Adrenal gland (tissue), 9 donors: ENCODE measurements at regions not wholly inside any gene's neighbourhood (a gene's known extent, or its start where the extent isn't known, plus 50 kb on each side); places are given as distances from the start of the nearest gene placed in this dataset.

ENCODE experiments used
- DNase-seq, 7 donors: peaks; one replicate each; pipeline ENCODE4 v3.0.0-alpha.2; 2019 to 2020
- H3K27ac ChIP-seq, 5 donors: fragments of 200-600 bp; sonication (generic) in 4 of 5; 1 replicate in 3 of 5; 2 replicates in 2 of 5; pipeline versions ENCODE4 v1.5.1 to v1.8.0; 2016 to 2020; ENCODE audit warnings: mild to moderate bottlenecking in 1 of 5
- H3K27me3 ChIP-seq: fragments of 200-600 bp; 2 replicates; pipeline ENCODE4 v1.8.0; 2021
- H3K36me3 ChIP-seq, 2 donors: fragments of 200-600 bp; replicated peaks in 1 of 2; 1 replicate in 1 of 2; 2 replicates in 1 of 2; pipeline versions ENCODE4 v1.5.1 to v1.8.0; 2018 to 2022
- H3K4me1 ChIP-seq, 2 donors: fragments of 200-600 bp; replicated peaks in 1 of 2; 1 replicate in 1 of 2; 2 replicates in 1 of 2; pipeline versions ENCODE4 v1.5.1 to v1.8.0; 2018 to 2021
- H3K4me3 ChIP-seq, 4 donors: fragments of 200-600 bp; sonication (generic) in 3 of 4; one replicate each; pipeline ENCODE4 v1.5.1; 2016 to 2018
- H3K9me3 ChIP-seq, 3 donors: fragments of 200-600 bp; sonication (generic) in 1 of 3; replicated peaks in 1 of 3; 1 replicate in 2 of 3; 2 replicates in 1 of 3; pipeline versions ENCODE4 v1.5.1 to v1.8.0; 2016 to 2021
- CTCF ChIP-seq, 6 experiments: fragments of 450-650 bp in 4 of 6; fragments of 200-600 bp in 2 of 6; sonication (generic) in 1 of 6; IDR thresholded peaks; 1 replicate in 5 of 6; 2 replicates in 1 of 6; pipeline versions ENCODE4 v1.5.1 to v1.8.0; 2016 to 2021; ENCODE audit warnings: antibody characterized with exemption in 6 of 6, mild to moderate bottlenecking in 2 of 6, moderate library complexity in 1 of 6
- POLR2A ChIP-seq, 2 donors: fragments of 450-650 bp; IDR thresholded peaks; one replicate each; pipeline ENCODE4 v1.6.1; 2017; ENCODE audit warnings: antibody characterized with exemption in 2 of 2, mild to moderate bottlenecking in 2 of 2, moderate library complexity in 1 of 2
- WGBS, 4 donors: extraction: QIAGEN DNeasy Blood & Tissue Kit in 2 of 4; methylation state at CpG; one replicate each; pipeline versions ENCODE4 v1.1.5 to v1.1.7; 2013 to 2017; 5-methylcytosine and 5-hydroxymethylcytosine counted together
- intact Hi-C, 2 donors: fragments of 100-400 bp; cut with DNase I; formaldehyde crosslinking; loops; one replicate each; pipeline versions ENCODE4 v1.14.1 to v1.15.0; 2022 to 2023
- donor health status: healthy with polysubstance abuse.
- donor health status: Bipolar disorder and iron deficiency.
- donor health status: DM: yes; HTN: yes; CAD: no.
- donor health status: DM: no; HTN: no; CAD: no.
- donor health status: DM: no; HTN: no; CAD: no.

DNA sequence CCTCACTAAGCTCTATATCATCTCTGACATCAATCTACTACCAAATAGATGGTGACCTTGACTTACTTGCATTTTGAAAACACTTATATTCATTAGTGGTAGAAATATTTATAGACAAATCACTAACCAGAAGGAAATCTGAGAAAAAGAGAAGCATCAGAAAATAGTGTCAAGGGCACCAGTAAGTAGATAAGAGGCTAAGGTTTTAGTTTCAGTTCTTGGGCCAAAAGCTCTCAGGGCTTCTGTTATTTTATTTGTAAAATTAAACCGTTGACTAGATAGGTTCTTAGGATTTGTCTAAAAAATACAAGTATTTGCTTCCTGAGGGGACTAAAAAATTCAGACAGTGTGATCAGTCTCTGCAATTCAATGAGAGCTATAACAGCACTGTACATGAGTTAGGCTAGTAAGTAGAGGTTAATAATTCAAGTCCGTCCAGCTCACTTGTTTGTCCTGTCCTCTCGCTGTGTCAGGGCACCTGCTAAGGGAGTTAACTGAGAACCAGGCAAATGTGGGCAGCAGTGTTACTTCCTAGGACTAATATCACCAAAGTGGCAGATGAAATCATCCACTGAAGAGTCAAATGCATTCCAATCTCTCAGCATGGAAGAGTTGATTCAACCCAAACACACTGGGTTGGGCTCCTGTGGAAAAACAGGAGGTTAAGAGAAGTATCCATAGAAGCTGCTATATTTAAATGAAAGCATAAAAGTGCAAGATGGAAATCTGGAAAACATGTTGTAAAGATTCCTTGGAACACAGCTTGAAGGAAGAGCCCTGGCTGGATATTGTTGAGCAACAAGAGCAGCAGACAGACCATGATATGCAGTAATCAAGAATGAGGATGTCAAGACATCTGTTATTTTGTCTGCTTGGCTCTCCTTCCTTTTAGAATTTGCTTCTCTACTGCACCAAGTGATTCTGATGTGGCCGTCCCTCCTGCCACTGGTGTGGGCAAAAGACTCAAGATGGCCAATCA, 134.9 kb upstream of the ZBTB20 start:
- no peak for TF ChIP-seq POLR2A (IDR thresholded peaks at IDR 0.05)
- Histone ChIP-seq H3K27me3 (no peaks in the 10 kb centered on the region), H3K27ac (peak overlapping the region in 3 of 5 donors; percentile 40 to 73 (median 70)), H3K4me1 (peaks cover 9 to 29% of the 10 kb centered on the region in 2 donors), H3K36me3 (no peaks in the 10 kb centered on the region), H3K9me3 (no peaks in the 10 kb centered on the region), H3K4me3 (peak overlapping the region in 1 of 4 donors; percentile 15)
- intact Hi-C loops: no loop called here
- DNase-seq: no peak
- 44 to 54% (median 46%) methylated on average over 4 of the region's 4 CpGs for WGBS, 4 donors

DNA sequence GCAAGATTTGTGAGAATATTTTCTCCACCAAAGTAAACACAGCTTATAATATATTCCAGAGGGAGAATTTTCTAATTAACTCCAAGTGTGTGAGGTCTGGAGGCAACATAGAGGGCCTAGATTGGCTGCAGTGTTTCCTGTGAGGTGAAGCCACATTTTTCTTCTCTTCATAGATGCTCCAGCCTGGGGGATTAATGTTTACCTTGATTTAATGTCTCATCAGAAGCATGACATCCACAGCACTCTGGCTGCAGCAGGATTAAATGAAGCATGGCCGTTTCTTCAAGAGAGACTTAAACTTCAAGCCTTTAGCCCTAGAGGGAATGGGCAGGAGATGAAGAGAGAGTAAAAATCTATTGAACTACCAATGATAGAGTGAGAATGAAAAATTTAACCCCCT, 137.9 kb upstream of the ZBTB20 start:
- WGBS, 4 donors: 73 to 80% (median 77%) methylated on average over 1 of the region's 1 CpG
- DNase-seq: no peak
- TF ChIP-seq CTCF (IDR thresholded peaks at IDR 0.05) (no peak), POLR2A (IDR thresholded peaks at IDR 0.05) (no peak)

DNA sequence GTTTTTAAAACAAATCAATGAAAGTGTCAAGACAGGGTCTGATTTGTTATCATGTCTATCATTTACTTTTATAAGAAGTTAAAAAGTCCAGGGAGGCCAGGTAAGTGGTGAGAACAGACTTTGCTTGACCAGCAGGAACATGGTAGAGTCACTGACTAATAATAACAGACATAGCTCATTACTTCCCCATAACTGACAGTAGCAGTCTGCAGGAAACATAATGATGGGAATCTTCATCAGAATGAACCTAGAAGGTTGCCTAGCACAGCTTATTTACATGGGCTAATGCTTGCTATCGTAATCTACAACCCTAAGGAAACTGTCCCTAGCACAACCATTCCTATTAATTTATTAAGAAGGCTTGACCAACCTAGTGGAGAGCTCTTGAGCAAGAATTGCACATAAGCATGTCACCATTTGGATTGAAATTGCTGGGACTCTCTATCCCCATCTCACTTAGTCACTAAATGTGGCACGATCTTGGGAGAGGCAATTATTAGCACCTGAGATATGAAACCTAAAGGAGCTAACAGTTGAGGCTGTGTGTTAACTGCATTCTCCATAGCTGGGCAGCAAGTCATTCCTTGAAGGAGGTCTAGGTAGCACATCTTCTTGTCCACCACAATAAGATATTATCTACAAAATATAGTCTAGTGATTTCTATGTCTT, 139.6 kb upstream of the ZBTB20 start:
- Histone ChIP-seq H3K27me3 (no peaks in the 10 kb centered on the region), H3K36me3 (no peaks in the 10 kb centered on the region), H3K27ac (no peak overlapping the region), H3K4me3 (no peak overlapping the region), H3K9me3 (no peaks in the 10 kb centered on the region), H3K4me1 (peaks cover 7 to 9% of the 10 kb centered on the region in 2 donors)
- WGBS, 4 donors: 88 to 95% (median 88%) methylated on average over 2 of the region's 2 CpGs
- intact Hi-C loops: no loop called here
- no peak for DNase-seq
- TF ChIP-seq POLR2A (IDR thresholded peaks at IDR 0.05) (no peak), CTCF (IDR thresholded peaks at IDR 0.05) (no peak)

More for the DNA sequence above, 137.9 kb upstream of the ZBTB20 start:
- H3K36me3 ChIP-seq: no peaks in the 10 kb centered on the region
- intact Hi-C loops: no loop called here
- no peaks in the 10 kb centered on the region for H3K9me3 ChIP-seq
- H3K4me1 ChIP-seq: peaks cover 9 to 24% of the 10 kb centered on the region in 2 donors
- H3K4me3 ChIP-seq: no peak overlapping the region
- H3K27me3 ChIP-seq: no peaks in the 10 kb centered on the region
- no peak overlapping the region for H3K27ac ChIP-seq

GRCh38 chr3:115287198-115287597, 140.1 kb upstream of the ZBTB20 start:
- H3K27ac ChIP-seq: no peak overlapping the region
- TF ChIP-seq CTCF (IDR thresholded peaks at IDR 0.05) (no peak), POLR2A (IDR thresholded peaks at IDR 0.05) (no peak)
- DNase-seq: no peak

More at GRCh38 chr3:115287198-115287597, 140.1 kb upstream of the ZBTB20 start:
- intact Hi-C loops: no loop called here
- whole genome bisulfite sequencing, 4 donors: 75 to 81% (median 77%) methylated on average over 2 of the region's 2 CpGs
- Histone ChIP-seq H3K27me3 (no peaks in the 10 kb centered on the region), H3K36me3 (no peaks in the 10 kb centered on the region), H3K9me3 (no peaks in the 10 kb centered on the region), H3K4me3 (no peak overlapping the region), H3K4me1 (peaks cover 3% of the 10 kb centered on the region in 2 donors)
